ENCODE measurements at regions not wholly inside any gene's neighbourhood (a gene's known extent, or its start where the extent isn't known, plus 50 kb on each side); places are given as distances from the start of the nearest gene placed in this dataset.

DNA sequence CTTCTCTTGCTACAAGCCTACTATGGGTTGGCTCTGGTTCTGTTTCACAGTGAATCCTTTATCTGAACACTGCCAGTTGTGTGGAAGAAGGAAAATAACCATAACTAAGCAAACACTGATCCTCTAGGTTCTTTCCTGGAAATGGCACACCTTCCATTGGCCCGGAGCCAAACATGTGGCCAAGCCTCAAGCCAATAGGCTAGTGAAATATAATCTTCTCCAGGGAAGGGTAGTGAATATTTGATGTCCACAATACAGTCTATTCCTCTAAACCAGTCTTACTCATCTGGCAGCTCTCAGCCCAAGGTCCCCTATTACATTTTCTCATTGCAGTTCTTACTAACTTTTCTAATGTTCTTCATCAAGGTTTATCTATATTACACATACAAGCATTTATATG is 921.3 kb downstream of the TUSC7 start:
- Histone ChIP-seq H3K4me3 (ENCODE audit: low read length) (no peak overlapping the region), H3K36me3 (ENCODE audit: control insufficient read depth, low read depth, low read length) (no peaks in the 10 kb centered on the region), H3K4me1 (ENCODE audit: control insufficient read depth, low read depth, low read length) (peaks cover 6% of the 10 kb centered on the region), H3K27me3 (ENCODE audit: control insufficient read depth, insufficient read depth, low read length) (no peaks in the 10 kb centered on the region), H3K27ac (ENCODE audit: low read length) (no peak overlapping the region), H3K9me3 (ENCODE audit: control insufficient read depth, low read depth, low read length) (no peaks in the 10 kb centered on the region), H3K9ac (ENCODE audit: low read length) (no peak overlapping the region)

DNA sequence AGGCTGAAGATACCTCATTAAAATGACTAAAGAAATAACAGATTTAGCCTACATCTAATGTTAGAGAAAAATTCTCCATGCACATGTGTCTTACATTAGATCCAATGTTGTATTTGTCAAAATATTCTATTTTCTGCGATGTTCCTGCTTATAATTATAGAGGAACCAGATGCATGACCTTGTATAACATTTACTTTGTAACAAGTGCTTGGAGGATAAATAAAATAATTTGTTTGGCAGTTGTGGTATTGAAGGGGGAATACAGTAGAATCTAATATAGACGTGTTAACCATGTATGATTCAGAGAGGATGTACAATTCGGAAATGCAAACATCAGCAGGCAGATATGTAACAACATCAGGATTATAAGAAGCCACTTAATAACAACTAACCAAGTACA is 922.2 kb downstream of the TUSC7 start:
- no peaks in the 10 kb centered on the region for H3K27me3 ChIP-seq (ENCODE audit: control insufficient read depth, insufficient read depth, low read length)
- peaks cover 2% of the 10 kb centered on the region for H3K4me1 ChIP-seq (ENCODE audit: control insufficient read depth, low read depth, low read length)
- H3K4me3 ChIP-seq (ENCODE audit: low read length): no peak overlapping the region

DNA sequence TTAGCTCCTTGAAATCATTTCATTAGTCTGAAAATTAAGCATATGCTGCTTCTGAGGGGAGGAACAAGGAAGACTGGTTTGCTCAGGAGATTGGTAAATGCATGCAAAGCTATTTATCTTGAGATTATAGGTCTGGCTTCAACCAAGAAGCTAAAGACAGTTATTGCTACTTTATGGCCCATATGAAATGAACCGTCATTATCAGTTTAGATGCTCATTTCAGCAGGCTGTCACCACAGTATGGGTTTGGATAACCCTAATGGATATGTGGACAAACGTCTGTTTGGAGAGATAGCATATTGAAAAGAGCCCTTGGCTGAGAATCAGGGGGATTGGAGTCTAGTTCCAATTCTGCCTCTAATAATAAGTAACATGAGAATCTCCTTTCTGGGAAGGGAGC is 922.6 kb downstream of the TUSC7 start:
- H3K4me3 ChIP-seq (ENCODE audit: low read length): no peak overlapping the region
- H3K9me3 ChIP-seq (ENCODE audit: control insufficient read depth, low read depth, low read length): no peaks in the 10 kb centered on the region
- H3K36me3 ChIP-seq (ENCODE audit: control insufficient read depth, low read depth, low read length): no peaks in the 10 kb centered on the region
- H3K27me3 ChIP-seq (ENCODE audit: control insufficient read depth, insufficient read depth, low read length): no peaks in the 10 kb centered on the region
- no peaks in the 10 kb centered on the region for H3K4me1 ChIP-seq (ENCODE audit: control insufficient read depth, low read depth, low read length)
- no peak overlapping the region for H3K27ac ChIP-seq (ENCODE audit: low read length)
- no peak overlapping the region for H3K9ac ChIP-seq (ENCODE audit: low read length)

More for the DNA sequence above, 922.2 kb downstream of the TUSC7 start:
- Histone ChIP-seq H3K9ac (ENCODE audit: low read length) (no peak overlapping the region), H3K36me3 (ENCODE audit: control insufficient read depth, low read depth, low read length) (no peaks in the 10 kb centered on the region), H3K27ac (ENCODE audit: low read length) (no peak overlapping the region), H3K9me3 (ENCODE audit: control insufficient read depth, low read depth, low read length) (no peaks in the 10 kb centered on the region)

DNA sequence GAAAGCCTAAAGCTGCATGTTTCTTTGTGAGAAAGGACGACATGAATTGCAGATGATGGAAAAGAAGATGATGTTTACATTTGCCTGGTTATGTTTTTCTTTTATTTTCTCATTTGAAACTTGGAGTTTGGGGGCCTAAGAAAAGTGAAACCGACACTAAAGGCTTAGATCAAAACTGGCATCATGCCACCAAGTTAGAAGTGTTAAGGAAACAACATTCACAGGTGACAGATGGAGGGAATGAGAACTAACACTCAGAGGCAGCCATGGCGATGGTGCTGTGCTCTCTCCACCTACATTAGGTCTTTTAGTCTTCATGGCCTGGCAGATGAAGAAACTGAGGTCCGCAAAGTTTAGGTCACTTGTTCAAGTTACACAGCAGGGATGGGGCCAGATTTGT is 923.6 kb downstream of the TUSC7 start:
- Histone ChIP-seq H3K4me1 (ENCODE audit: control insufficient read depth, low read depth, low read length) (no peaks in the 10 kb centered on the region), H3K27me3 (ENCODE audit: control insufficient read depth, insufficient read depth, low read length) (no peaks in the 10 kb centered on the region), H3K9me3 (ENCODE audit: control insufficient read depth, low read depth, low read length) (no peaks in the 10 kb centered on the region), H3K27ac (ENCODE audit: low read length) (no peak overlapping the region), H3K9ac (ENCODE audit: low read length) (no peak overlapping the region), H3K4me3 (ENCODE audit: low read length) (no peak overlapping the region), H3K36me3 (ENCODE audit: control insufficient read depth, low read depth, low read length) (no peaks in the 10 kb centered on the region)

DNA sequence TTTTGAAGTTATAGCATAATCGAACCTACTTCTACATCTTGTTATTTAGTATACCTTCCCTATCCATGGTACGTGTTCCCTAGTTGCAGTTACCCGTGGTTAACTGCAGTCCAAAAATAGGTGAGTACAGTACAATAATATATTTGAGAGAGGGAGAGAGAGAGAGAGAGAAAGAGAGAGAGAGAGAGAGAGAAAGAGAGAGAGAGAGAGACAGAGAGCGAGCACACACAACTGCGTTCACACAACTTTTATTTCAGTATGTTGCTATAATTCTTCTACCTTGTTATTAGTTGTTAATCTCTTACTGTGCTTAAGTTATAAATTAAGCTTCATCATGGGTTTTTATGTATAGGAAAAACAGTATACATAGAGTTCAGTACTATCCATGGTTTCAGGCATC is 928.1 kb downstream of the TUSC7 start:
- H3K36me3 ChIP-seq (ENCODE audit: control insufficient read depth, low read depth, low read length): no peaks in the 10 kb centered on the region
- H3K9me3 ChIP-seq (ENCODE audit: control insufficient read depth, low read depth, low read length): no peaks in the 10 kb centered on the region
- H3K9ac ChIP-seq (ENCODE audit: low read length): no peak overlapping the region
- H3K27me3 ChIP-seq (ENCODE audit: control insufficient read depth, insufficient read depth, low read length): no peaks in the 10 kb centered on the region
- no peaks in the 10 kb centered on the region for H3K4me1 ChIP-seq (ENCODE audit: control insufficient read depth, low read depth, low read length)
- H3K27ac ChIP-seq (ENCODE audit: low read length): no peak overlapping the region
- no peak overlapping the region for H3K4me3 ChIP-seq (ENCODE audit: low read length)

DNA sequence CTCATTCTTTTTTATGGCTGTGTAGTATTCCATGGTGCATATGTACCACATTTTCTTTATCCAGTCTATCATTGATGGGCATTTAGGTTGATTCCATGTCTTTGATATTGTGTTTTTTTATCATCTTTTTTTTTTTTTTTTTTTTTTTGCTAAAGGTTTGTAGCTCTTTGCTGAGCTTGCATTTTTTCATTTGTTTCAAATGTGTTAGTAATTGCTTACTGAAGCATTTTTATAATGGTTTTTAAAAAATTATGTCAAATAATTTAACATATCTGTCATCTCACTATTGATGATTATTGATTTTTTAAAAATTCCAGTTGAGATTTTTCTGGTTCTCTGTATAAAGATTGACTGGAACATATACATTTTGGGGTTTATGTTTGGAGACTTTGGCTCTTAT is 934.6 kb downstream of the TUSC7 start:
- Histone ChIP-seq H3K9ac (ENCODE audit: low read length) (no peak overlapping the region), H3K4me1 (ENCODE audit: control insufficient read depth, low read depth, low read length) (no peaks in the 10 kb centered on the region), H3K27me3 (ENCODE audit: control insufficient read depth, insufficient read depth, low read length) (no peaks in the 10 kb centered on the region), H3K36me3 (ENCODE audit: control insufficient read depth, low read depth, low read length) (no peaks in the 10 kb centered on the region), H3K4me3 (ENCODE audit: low read length) (no peak overlapping the region), H3K9me3 (ENCODE audit: control insufficient read depth, low read depth, low read length) (no peaks in the 10 kb centered on the region), H3K27ac (ENCODE audit: low read length) (no peak overlapping the region)

DNA sequence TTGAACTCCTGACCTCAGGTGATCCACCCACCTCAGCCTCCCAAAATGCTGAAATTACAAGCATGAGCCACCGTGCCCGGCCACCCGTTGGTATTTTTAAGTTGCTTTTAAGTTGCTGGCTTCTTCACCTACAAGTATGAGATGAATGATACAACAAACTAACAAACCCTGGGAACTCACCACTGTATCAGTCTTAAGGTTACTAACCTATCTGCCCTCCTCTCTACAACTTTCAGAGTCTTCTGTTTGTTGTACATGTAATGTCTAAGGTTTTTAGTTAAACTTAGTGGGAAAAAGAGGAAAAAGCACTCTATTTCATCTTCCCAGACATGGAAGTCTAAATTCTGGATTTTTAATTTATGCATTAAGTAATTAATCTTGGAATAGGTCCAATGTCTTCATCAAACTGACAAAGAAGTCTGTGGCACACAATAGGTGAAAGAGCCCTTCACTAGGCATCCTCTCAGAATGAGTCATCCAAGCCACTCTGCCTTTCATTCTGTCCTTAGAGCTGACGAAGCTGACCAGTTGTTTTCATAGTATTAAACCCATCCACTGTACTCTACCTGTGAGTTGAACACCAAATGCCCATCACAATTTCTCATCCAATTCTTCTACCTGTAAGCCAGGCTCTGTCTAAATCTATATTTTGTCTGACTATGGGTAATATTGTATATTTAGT is 936.1 kb downstream of the TUSC7 start:
- H3K4me1 ChIP-seq (ENCODE audit: control insufficient read depth, low read depth, low read length): no peaks in the 10 kb centered on the region
- no peak overlapping the region for H3K9ac ChIP-seq (ENCODE audit: low read length)

DNA sequence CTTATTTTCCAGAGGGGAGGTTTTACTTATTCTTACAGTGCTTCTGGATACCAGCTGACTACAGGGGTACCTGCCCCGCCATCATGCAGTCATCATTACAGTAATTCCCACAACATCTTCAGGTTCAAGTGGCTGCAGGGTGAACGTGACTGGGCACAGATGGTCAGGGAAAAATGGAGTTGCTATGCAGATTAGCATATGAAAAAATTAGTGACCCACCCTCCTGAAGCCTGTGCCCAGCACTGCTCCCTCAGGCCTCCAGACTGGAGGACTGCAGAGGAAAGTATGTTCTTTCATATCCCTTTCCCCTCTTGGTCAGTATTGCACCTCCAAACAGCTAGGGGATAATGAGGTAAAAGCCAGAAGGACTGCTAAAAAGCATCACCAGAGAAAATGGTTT is 937.9 kb downstream of the TUSC7 start:
- Histone ChIP-seq H3K9ac (ENCODE audit: low read length) (no peak overlapping the region), H3K36me3 (ENCODE audit: control insufficient read depth, low read depth, low read length) (no peaks in the 10 kb centered on the region), H3K27me3 (ENCODE audit: control insufficient read depth, insufficient read depth, low read length) (no peaks in the 10 kb centered on the region), H3K27ac (ENCODE audit: low read length) (no peak overlapping the region), H3K4me3 (ENCODE audit: low read length) (no peak overlapping the region), H3K4me1 (ENCODE audit: control insufficient read depth, low read depth, low read length) (no peaks in the 10 kb centered on the region), H3K9me3 (ENCODE audit: control insufficient read depth, low read depth, low read length) (no peaks in the 10 kb centered on the region)

More for the DNA sequence above, 936.1 kb downstream of the TUSC7 start:
- Histone ChIP-seq H3K27ac (ENCODE audit: low read length) (no peak overlapping the region), H3K27me3 (ENCODE audit: control insufficient read depth, insufficient read depth, low read length) (no peaks in the 10 kb centered on the region), H3K4me3 (ENCODE audit: low read length) (no peak overlapping the region), H3K9me3 (ENCODE audit: control insufficient read depth, low read depth, low read length) (no peaks in the 10 kb centered on the region), H3K36me3 (ENCODE audit: control insufficient read depth, low read depth, low read length) (no peaks in the 10 kb centered on the region)

DNA sequence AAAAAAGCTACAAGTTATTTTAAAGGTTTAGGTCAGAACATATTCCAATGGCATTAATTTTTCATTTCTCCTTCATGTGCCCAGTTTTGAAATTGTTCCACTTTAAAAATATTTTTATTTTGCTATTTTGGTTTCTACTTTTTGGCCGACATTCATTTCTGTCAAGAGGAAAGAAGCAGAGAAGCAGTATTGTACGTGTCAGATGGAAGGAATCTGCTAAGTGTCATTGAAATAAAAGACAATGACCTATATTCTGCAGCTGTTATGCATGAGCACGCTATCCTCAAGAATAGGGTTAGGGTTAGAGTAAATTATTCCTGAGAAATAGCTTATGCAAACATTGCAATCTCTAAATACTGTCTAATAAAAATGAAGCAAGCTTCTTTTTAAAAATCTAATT is 941.7 kb downstream of the TUSC7 start:
- no peaks in the 10 kb centered on the region for H3K36me3 ChIP-seq (ENCODE audit: control insufficient read depth, low read depth, low read length)
- no peaks in the 10 kb centered on the region for H3K9me3 ChIP-seq (ENCODE audit: control insufficient read depth, low read depth, low read length)
- no peak overlapping the region for H3K9ac ChIP-seq (ENCODE audit: low read length)
- H3K27ac ChIP-seq (ENCODE audit: low read length): no peak overlapping the region
- H3K4me3 ChIP-seq (ENCODE audit: low read length): no peak overlapping the region
- no peaks in the 10 kb centered on the region for H3K4me1 ChIP-seq (ENCODE audit: control insufficient read depth, low read depth, low read length)
- no peaks in the 10 kb centered on the region for H3K27me3 ChIP-seq (ENCODE audit: control insufficient read depth, insufficient read depth, low read length)

DNA sequence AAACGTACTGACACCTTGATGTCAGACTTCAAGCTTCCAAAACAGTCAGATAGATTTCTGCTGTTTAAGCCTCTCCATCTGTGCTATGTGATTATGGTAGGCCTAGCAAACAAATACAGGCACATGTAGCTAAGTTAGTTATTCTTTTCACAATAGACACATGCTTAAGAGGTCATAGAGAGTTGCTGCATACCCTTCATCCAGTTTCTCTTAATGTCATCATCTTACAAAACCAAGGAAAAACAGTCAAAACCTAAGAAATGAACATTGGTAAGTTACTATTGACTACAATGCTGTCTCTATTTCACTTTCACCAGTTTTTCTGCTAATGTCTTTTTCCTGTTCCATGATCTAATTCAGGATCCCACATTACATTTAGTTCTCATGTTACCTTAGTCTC is 946.8 kb downstream of the TUSC7 start:
- no peaks in the 10 kb centered on the region for H3K9me3 ChIP-seq (ENCODE audit: control insufficient read depth, low read depth, low read length)
- H3K4me1 ChIP-seq (ENCODE audit: control insufficient read depth, low read depth, low read length): no peaks in the 10 kb centered on the region
- no peaks in the 10 kb centered on the region for H3K36me3 ChIP-seq (ENCODE audit: control insufficient read depth, low read depth, low read length)
- H3K27me3 ChIP-seq (ENCODE audit: control insufficient read depth, insufficient read depth, low read length): no peaks in the 10 kb centered on the region
- no peak overlapping the region for H3K27ac ChIP-seq (ENCODE audit: low read length)
- H3K9ac ChIP-seq (ENCODE audit: low read length): no peak overlapping the region
- H3K4me3 ChIP-seq (ENCODE audit: low read length): no peak overlapping the region

DNA sequence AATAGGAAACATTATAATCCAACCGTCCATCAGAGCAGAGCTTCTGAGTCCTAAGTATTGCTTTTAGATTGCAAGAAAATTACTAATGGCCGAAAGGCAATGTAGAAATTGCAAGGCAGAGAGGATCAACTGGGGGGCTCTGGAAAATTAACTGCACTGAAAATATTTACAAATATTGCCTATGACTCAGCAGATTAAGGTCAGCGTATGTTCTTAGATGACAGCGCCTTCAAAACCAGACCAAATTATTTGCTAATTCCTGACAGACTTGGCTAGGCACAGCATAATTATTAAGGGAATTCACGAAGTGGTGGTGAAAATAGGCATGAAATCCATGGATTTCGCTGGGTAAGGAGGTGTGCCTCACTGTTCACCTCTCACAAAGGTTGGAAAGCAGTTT is 947.7 kb downstream of the TUSC7 start:
- H3K9ac ChIP-seq (ENCODE audit: low read length): no peak overlapping the region
- H3K36me3 ChIP-seq (ENCODE audit: control insufficient read depth, low read depth, low read length): no peaks in the 10 kb centered on the region
- no peaks in the 10 kb centered on the region for H3K27me3 ChIP-seq (ENCODE audit: control insufficient read depth, insufficient read depth, low read length)
- no peaks in the 10 kb centered on the region for H3K4me1 ChIP-seq (ENCODE audit: control insufficient read depth, low read depth, low read length)
- H3K27ac ChIP-seq (ENCODE audit: low read length): no peak overlapping the region
- H3K9me3 ChIP-seq (ENCODE audit: control insufficient read depth, low read depth, low read length): no peaks in the 10 kb centered on the region
- H3K4me3 ChIP-seq (ENCODE audit: low read length): no peak overlapping the region

DNA sequence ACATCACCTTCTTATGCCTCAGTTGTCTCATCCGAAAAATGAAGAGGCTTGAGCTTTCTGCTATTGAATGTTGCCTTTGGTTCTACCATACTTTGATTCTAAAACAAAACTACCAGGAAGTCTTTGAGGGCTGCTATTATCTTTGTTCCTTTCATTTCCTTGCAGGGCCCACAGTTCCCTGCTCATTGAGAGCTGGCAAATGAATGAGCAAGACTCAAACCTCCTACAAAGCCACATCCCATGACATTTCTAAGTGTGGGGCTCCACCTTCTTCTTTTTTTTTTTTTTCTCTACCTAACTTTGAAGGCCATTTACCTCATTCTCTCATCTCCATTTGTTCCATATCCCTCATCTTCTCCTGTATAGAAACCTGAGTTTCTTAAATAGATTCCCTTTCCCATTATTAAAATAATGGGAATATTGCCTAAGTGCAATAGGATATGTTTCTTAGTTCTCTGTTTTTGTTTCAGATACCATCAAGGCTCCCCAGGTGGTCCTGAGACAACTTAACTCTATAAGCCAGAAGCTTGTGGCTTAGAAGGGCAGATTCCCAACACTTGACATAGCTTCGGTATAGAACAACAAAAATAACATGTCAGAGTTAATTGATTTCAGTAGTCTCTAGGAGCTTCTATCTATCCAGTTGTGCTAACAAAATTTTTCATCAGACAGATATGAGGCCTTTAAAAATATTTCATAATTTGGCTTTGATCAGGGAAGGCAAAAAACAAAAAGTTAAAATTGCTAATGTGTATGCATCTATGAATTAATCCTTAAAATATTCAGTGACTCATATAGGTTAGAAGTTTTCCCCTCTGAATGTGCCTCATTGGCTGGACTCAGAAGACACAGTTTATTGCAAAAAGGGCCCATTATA is 951.6 kb downstream of the TUSC7 start:
- Histone ChIP-seq H3K27ac (ENCODE audit: low read length) (no peak overlapping the region), H3K9me3 (ENCODE audit: control insufficient read depth, low read depth, low read length) (no peaks in the 10 kb centered on the region), H3K9ac (ENCODE audit: low read length) (no peak overlapping the region), H3K4me3 (ENCODE audit: low read length) (no peak overlapping the region), H3K36me3 (ENCODE audit: control insufficient read depth, low read depth, low read length) (no peaks in the 10 kb centered on the region), H3K4me1 (ENCODE audit: control insufficient read depth, low read depth, low read length) (peaks cover under 1% of the 10 kb centered on the region), H3K27me3 (ENCODE audit: control insufficient read depth, insufficient read depth, low read length) (no peaks in the 10 kb centered on the region)

All from iPS-18a (cell line).